ENCODE measurements at regions not wholly inside any gene's neighbourhood (a gene's known extent, or its start where the extent isn't known, plus 50 kb on each side); places are given as distances from the start of the nearest gene placed in this dataset.

DNA sequence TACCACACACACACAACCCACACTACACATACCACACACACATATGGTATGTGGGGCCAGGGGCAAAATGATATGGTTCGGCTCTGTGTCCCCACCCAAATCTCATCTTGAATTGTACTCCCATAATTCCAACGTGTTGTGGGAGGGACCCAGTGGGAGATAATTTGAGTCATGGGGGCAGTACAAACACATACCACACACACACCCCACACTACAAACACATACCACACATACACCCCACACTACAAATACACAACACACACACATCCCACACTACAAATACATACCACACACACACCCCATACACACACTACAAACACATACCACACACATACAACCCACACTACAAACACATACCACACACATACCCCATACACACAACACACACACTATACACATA is 117.8 kb downstream of the TTC32 start:
- TF ChIP-seq, protein P1, sequence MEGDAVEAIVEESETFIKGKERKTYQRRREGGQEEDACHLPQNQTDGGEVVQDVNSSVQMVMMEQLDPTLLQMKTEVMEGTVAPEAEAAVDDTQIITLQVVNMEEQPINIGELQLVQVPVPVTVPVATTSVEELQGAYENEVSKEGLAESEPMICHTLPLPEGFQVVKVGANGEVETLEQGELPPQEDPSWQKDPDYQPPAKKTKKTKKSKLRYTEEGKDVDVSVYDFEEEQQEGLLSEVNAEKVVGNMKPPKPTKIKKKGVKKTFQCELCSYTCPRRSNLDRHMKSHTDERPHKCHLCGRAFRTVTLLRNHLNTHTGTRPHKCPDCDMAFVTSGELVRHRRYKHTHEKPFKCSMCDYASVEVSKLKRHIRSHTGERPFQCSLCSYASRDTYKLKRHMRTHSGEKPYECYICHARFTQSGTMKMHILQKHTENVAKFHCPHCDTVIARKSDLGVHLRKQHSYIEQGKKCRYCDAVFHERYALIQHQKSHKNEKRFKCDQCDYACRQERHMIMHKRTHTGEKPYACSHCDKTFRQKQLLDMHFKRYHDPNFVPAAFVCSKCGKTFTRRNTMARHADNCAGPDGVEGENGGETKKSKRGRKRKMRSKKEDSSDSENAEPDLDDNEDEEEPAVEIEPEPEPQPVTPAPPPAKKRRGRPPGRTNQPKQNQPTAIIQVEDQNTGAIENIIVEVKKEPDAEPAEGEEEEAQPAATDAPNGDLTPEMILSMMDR (IDR thresholded peaks at IDR 0.05), result no peak

DNA sequence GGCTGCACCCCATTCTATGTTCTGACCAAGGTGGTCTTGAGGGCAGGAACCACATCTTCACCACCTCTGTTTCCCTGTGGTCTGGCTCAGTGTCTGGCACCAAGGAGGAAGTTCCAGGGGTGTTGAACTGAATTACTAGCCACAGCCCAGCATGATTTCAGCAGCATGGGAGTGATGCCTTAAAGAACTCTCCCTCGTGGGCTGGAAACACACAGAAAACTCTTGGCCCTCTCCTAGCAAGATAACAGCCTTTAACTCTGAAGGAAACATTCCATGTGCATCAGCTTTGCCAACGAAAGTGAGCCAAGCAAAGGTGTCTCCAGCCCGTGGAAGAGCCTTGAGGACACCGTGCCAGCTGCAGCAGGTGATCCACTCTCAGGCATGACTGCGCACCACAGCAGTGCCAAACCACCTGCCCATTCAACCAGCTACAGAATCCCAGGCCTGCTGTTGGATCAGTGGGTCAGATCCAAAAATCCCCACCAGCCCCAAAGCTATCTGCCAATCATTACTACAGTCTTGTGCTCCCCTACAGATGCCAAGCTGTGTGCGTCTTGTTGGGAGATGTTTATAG is 124.8 kb downstream of the TTC32 start:
- TF ChIP-seq, protein P1 (IDR thresholded peaks at IDR 0.05), result no peak

DNA sequence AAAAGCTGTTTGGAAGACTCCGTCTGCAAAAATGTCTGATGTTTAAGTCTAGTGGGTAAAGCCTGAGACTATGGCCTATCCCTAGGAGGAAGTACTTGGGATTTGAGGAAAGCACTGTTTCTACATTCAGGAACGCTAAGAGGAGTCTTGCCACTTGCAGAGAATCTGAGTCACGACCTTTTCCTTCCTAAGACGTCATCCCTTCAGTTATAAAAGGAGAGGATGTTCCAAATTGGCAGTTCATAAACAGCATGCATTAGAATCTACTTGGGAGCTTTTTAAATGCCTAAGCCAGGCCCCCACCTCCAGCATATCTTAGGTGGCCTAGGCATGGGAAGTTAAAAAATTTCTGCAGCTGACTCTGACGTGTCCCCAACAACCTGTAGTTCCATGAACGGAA is 125.9 kb downstream of the TTC32 start:
- TF ChIP-seq, protein P1 (IDR thresholded peaks at IDR 0.05), result no peak

DNA sequence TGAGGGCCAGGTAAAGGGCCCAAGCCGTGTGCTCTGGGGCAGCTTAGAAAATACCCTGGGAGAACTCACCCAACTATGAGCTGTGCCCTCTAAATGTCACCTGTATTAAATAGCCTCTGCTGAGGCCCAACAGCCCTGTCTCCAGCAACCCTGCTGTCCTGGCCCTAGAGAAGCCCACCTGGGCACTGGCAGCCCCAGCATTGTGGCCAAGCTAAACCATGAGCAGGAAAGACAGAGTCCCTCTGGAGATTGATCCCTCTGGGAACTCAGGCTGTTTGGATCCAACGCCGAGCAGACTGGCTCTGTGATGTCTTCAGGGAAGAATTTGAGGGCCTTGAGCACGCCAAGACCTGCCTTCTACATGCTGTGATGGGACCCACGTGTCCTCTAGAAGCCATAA is 126.5 kb downstream of the TTC32 start:
- TF ChIP-seq, protein P1 (IDR thresholded peaks at IDR 0.05), result no peak

DNA sequence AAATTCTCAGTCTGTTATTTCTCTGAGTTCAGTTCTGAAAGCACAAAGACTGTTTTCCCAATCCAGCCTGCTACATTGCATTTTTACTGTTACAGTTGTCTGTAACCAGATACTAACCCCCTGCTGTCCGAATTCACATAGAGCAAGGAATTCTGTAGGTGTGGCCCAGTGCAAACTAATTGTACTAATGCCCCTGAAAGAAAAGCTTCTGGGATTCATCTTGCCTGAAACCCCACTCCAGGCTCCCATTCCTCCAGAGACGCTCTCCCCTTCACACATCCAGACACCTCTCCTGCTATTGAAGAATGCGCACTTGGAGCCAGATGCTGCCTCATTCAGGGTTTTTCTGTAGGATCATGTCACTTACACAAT is 127.0 kb downstream of the TTC32 start:
- TF ChIP-seq, protein P1 (IDR thresholded peaks at IDR 0.05), result no peak

DNA sequence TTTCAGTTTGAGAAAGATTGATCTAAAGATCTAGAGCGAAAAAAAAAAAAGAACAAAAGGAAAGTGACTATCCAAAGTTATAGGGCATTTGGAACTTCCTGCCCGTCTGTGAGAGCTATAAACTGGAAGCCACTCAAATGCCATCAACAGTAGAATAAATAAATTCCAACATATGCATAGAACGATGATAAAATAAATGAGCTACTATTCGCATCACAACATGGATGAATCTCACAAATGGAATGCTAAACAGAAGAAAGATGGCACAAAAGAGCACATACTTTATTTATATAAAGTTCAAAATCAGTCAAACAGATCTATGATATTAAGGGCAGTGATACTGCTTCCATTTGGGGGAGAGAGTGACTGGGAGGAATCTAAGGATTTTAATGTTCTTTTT is 128.8 kb downstream of the TTC32 start:
- TF ChIP-seq, protein P1 (IDR thresholded peaks at IDR 0.05), result no peak

DNA sequence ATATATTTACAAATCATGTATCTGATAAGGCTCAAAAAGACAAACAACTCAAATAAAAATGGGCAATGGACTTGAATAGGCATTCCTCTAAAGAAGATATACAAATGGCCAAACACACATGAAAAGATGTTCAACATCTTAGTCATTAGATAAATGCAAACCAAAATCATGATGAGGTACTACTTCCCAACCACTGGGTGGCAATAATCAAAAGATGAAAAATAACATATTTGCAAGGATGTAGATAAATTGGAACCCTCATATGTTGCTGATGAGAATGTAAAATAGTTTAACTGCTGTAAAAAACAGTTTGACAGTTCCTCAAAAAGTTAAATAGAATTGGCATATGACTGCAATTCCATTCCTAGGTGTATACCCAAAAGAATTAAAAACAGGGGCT is 132.3 kb downstream of the TTC32 start:
- TF ChIP-seq, protein P1 (IDR thresholded peaks at IDR 0.05), result peak; percentile 42

DNA sequence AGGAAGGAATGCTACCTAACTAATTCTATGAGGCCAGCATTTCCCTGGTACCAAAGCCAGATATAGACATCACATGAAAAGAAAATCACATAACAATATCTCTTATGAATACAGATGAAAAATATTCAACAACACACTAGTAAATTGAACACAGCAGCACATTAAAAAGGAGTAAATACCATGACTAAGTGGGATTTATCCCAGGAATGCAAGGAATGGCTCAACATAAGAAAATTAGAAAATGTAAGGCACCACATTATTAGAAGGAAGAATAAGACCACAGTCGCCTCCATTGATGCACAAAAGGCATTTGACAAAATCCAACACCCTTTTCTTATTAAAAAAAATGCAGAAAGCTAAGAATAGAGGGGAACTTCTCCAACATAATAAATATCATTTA is 133.9 kb downstream of the TTC32 start:
- TF ChIP-seq, protein P1 (IDR thresholded peaks at IDR 0.05), result no peak

All from LNCAP (cell line).